H9 (cell line): ENCODE measurements at regions not wholly inside any gene's neighbourhood (a gene's known extent, or its start where the extent isn't known, plus 50 kb on each side); places are given as distances from the start of the nearest gene placed in this dataset.

Experiments
- DNase-seq: peaks from one replicate; pipeline ENCODE4 v3.0.0-alpha.2; 2017
- H2AFZ ChIP-seq: one replicate; pipeline ENCODE4 v1.6.1; 2013; ENCODE audit warnings: mild to moderate bottlenecking, low read length, control low read depth, moderate library complexity
- H2AK5ac ChIP-seq: 2 replicates; pipeline ENCODE4 v1.6.1; 2013; ENCODE audit warnings: low read length, control low read depth, mixed read lengths; ENCODE audit not compliant: insufficient read length
- H2BK120ac ChIP-seq: one replicate; pipeline ENCODE4 v1.6.1; 2013; ENCODE audit warnings: low read depth, mild to moderate bottlenecking, low read length, control low read depth, inconsistent platforms; ENCODE audit not compliant: poor library complexity, severe bottlenecking
- H2BK12ac ChIP-seq: 2 replicates; pipeline ENCODE4 v1.6.1; 2013; ENCODE audit warnings: low read length, control low read depth, mixed read lengths, low read depth; ENCODE audit not compliant: insufficient read length
- H2BK15ac ChIP-seq: 2 replicates; pipeline ENCODE4 v1.6.1; 2013; ENCODE audit warnings: low read depth, low read length, control low read depth
- H2BK20ac ChIP-seq: one replicate; pipeline ENCODE4 v1.6.1; 2013; ENCODE audit warnings: low read depth, mild to moderate bottlenecking, low read length, control low read depth, inconsistent platforms; ENCODE audit not compliant: poor library complexity, severe bottlenecking
- H2BK5ac ChIP-seq: 2 replicates; pipeline ENCODE4 v1.6.1; 2013; ENCODE audit warnings: low read length, control low read depth, mixed read lengths; ENCODE audit not compliant: insufficient read length
- H3K14ac ChIP-seq: 2 replicates; pipeline ENCODE4 v1.6.1; 2013; ENCODE audit warnings: low read length, control low read depth; ENCODE audit not compliant: insufficient read depth
- H3K18ac ChIP-seq: 2 replicates; pipeline ENCODE4 v1.6.1; 2013; ENCODE audit warnings: low read depth, mild to moderate bottlenecking, mixed read lengths, low read length, control low read depth; ENCODE audit not compliant: insufficient read length
- H3K23ac ChIP-seq: 2 replicates; pipeline ENCODE4 v1.6.1; 2013; ENCODE audit warnings: low read length, control low read depth, mixed read lengths, low read depth; ENCODE audit not compliant: insufficient read length
- H3K23me2 ChIP-seq: 2 replicates; pipeline ENCODE4 v1.6.1; 2013; ENCODE audit warnings: low read depth, mild to moderate bottlenecking, mixed read lengths, low read length, control low read depth; ENCODE audit not compliant: insufficient read length, poor library complexity, severe bottlenecking
- H3K27ac ChIP-seq: 2 replicates; pipeline ENCODE4 v1.5.1; 2013; ENCODE audit warnings: low read length, control low read depth, mixed read lengths, low read depth; ENCODE audit not compliant: insufficient read length
- H3K27me3 ChIP-seq: 2 replicates; pipeline ENCODE4 v1.6.1; 2013; ENCODE audit warnings: low read length, control low read depth, inconsistent platforms; ENCODE audit not compliant: insufficient read depth
- H3K4ac ChIP-seq: 2 replicates; pipeline ENCODE4 v1.6.1; 2013; ENCODE audit warnings: low read depth, mild to moderate bottlenecking, control low read depth, inconsistent platforms, low read length, moderate library complexity
- H3K4me1 ChIP-seq: 2 replicates; pipeline ENCODE4 v1.6.1; 2013; ENCODE audit warnings: low read length, control low read depth, inconsistent platforms; ENCODE audit not compliant: insufficient read depth
- H3K4me2 ChIP-seq: 2 replicates; pipeline ENCODE4 v1.6.1; 2013; ENCODE audit warnings: low read length, control low read depth, mixed read lengths; ENCODE audit not compliant: insufficient read length, insufficient read depth
- H3K56ac ChIP-seq: 2 replicates; pipeline ENCODE4 v1.6.1; 2013; ENCODE audit warnings: low read depth, mild to moderate bottlenecking, mixed read lengths, low read length, control low read depth; ENCODE audit not compliant: insufficient read length
- H3K79me1 ChIP-seq: 2 replicates; pipeline ENCODE4 v1.6.1; 2013; ENCODE audit warnings: low read depth, mild to moderate bottlenecking, moderate library complexity, low read length, control low read depth, inconsistent platforms; ENCODE audit not compliant: insufficient read depth, poor library complexity, severe bottlenecking
- H3K79me2 ChIP-seq: 2 replicates; pipeline ENCODE4 v1.6.1; 2013; ENCODE audit warnings: low read length, control low read depth, inconsistent platforms; ENCODE audit not compliant: insufficient read depth
- H3K9ac ChIP-seq: 2 replicates; pipeline ENCODE4 v1.6.1; 2013; ENCODE audit warnings: low read length, control low read depth, mixed read lengths; ENCODE audit not compliant: insufficient read length; ENCODE audit errors: extremely low read depth
- H3K9me3 ChIP-seq: one replicate; pipeline ENCODE4 v1.6.1; 2013; ENCODE audit warnings: low read depth, low read length, inconsistent platforms; ENCODE audit not compliant: control insufficient read depth
- H3T11ph ChIP-seq: one replicate; pipeline ENCODE4 v1.6.1; 2013; ENCODE audit warnings: mild to moderate bottlenecking, low read length, control low read depth, inconsistent platforms
- H4K20me1 ChIP-seq: one replicate; pipeline ENCODE4 v1.6.1; 2013; ENCODE audit not compliant: control insufficient read depth, insufficient read length, insufficient read depth
- H4K5ac ChIP-seq: 2 replicates; pipeline ENCODE4 v1.6.1; 2013; ENCODE audit warnings: low read depth, mild to moderate bottlenecking, mixed read lengths, low read length, control low read depth; ENCODE audit not compliant: insufficient read length
- H4K8ac ChIP-seq: replicated peaks from 2 replicates; pipeline ENCODE4 v1.6.1; 2013; ENCODE audit warnings: low read length, control low read depth, mixed read lengths, low read depth; ENCODE audit not compliant: insufficient read length
- H4K91ac ChIP-seq: 2 replicates; pipeline ENCODE4 v1.6.1; 2013; ENCODE audit warnings: low read depth, mild to moderate bottlenecking, moderate library complexity, mixed read lengths, low read length, control low read depth; ENCODE audit not compliant: insufficient read length
- H3K27ac Mint-ChIP-seq, 3 experiments: 2 replicates in 2 of 3; 3 replicates in 1 of 3; pipeline ENCODE4 v1.8.0; 2020 to 2021; ENCODE audit warnings: mixed read lengths in 3 of 3, mild to moderate bottlenecking in 1 of 3, moderate library complexity in 1 of 3
- H3K27me3 Mint-ChIP-seq: 2 replicates; pipeline ENCODE4 v1.8.0; 2021; ENCODE audit warnings: low read depth, mild to moderate bottlenecking, moderate library complexity, mixed read lengths
- H3K36me3 Mint-ChIP-seq, 3 experiments: 2 replicates in 2 of 3; 3 replicates in 1 of 3; pipeline ENCODE4 v1.8.0; 2020 to 2021; ENCODE audit warnings: low read depth in 3 of 3, mixed read lengths in 3 of 3; ENCODE audit not compliant: insufficient read depth in 1 of 3
- H3K4me1 Mint-ChIP-seq, 2 experiments: 2 replicates each; pipeline ENCODE4 v1.8.0; 2020; ENCODE audit warnings: mixed read lengths in 2 of 2
- H3K4me3 Mint-ChIP-seq, 2 experiments: 2 replicates in 1 of 2; 3 replicates in 1 of 2; pipeline ENCODE4 v1.8.0; 2020 to 2021; ENCODE audit warnings: mild to moderate bottlenecking in 2 of 2, mixed read lengths in 2 of 2, moderate library complexity in 1 of 2
- H3K9me3 Mint-ChIP-seq, 2 experiments: 2 replicates in 1 of 2; 3 replicates in 1 of 2; pipeline ENCODE4 v1.8.0; 2020; ENCODE audit warnings: mild to moderate bottlenecking in 2 of 2, mixed read lengths in 2 of 2, moderate library complexity in 1 of 2
- CTCF ChIP-seq: fragments of 200-600 bp; sonication (generic); conservative IDR thresholded peaks from 3 replicates; pipeline ENCODE4 v1.8.0; 2021; ENCODE audit warnings: antibody characterized with exemption, mild to moderate bottlenecking
- WGBS: extraction: QIAGEN DNeasy Blood & Tissue Kit; methylation state at CpG from one replicate; pipeline ENCODE4 v1.1.7; 2013; ENCODE audit warnings: missing lambda C conversion rate, low lambda C conversion rate, mixed read lengths; ENCODE audit not compliant: insufficient read length; ENCODE audit errors: extremely low coverage; 5-methylcytosine and 5-hydroxymethylcytosine counted together

GRCh38 chrX:10945498-10945897 is 165.6 kb upstream of the HCCS start:
- Mint-ChIP-seq H3K36me3 (peaks cover 0 to 5% (median 0%) of the 10 kb centered on the region in 3 experiments; a peak in 4 of 7 replicates), H3K4me1 (peaks cover 9 to 11% of the 10 kb centered on the region in 2 experiments), H3K27me3 (no peaks in the 10 kb centered on the region; the same call in 1 of the 2 replicates), H3K27ac (no peak overlapping the region), H3K4me3 (no peak overlapping the region; a peak in 1 of 5 replicates), H3K9me3 (peaks cover 42 to 45% of the 10 kb centered on the region in 2 experiments)
- no peak overlapping the region for H3K23ac ChIP-seq
- no peak overlapping the region for H2AK5ac ChIP-seq
- no peak overlapping the region for H2BK15ac ChIP-seq
- no peak for TF ChIP-seq CTCF
- no peaks in the 10 kb centered on the region for H3K79me2 ChIP-seq
- no peak overlapping the region for H4K5ac ChIP-seq
- no peak overlapping the region for H3K56ac ChIP-seq
- H3K79me1 ChIP-seq: no peaks in the 10 kb centered on the region
- whole genome bisulfite sequencing: no CpG with 5 or more reads among the region's 4 CpGs
- H4K8ac ChIP-seq: no peak overlapping the region
- no peak overlapping the region for H4K91ac ChIP-seq
- H3K4me2 ChIP-seq: no peak overlapping the region
- no peaks in the 10 kb centered on the region for H3K23me2 ChIP-seq
- H2BK120ac ChIP-seq: no peak overlapping the region
- H3T11ph ChIP-seq: no peak overlapping the region
- peaks cover 6% of the 10 kb centered on the region for H3K9me3 ChIP-seq
- DNase-seq: no peak
- H3K4me1 ChIP-seq: no peaks in the 10 kb centered on the region; the same call in 1 of the 2 replicates
- no peak overlapping the region for H2AFZ ChIP-seq
- no peak overlapping the region for H2BK5ac ChIP-seq
- no peak overlapping the region for H3K18ac ChIP-seq
- H3K27ac ChIP-seq: no peak overlapping the region
- H3K9ac ChIP-seq: no peak overlapping the region
- H3K14ac ChIP-seq: no peak overlapping the region
- no peak overlapping the region for H2BK20ac ChIP-seq
- H2BK12ac ChIP-seq: no peak overlapping the region
- H4K20me1 ChIP-seq: no peaks in the 10 kb centered on the region
- no peak overlapping the region for H3K4ac ChIP-seq
- no peaks in the 10 kb centered on the region for H3K27me3 ChIP-seq
